BLaER1 (cell line): ENCODE measurements at regions not wholly inside any gene's neighbourhood (a gene's known extent, or its start where the extent isn't known, plus 50 kb on each side); places are given as distances from the start of the nearest gene placed in this dataset.

Source experiments
- H3K27ac ChIP-seq: shearing (Covaris generic); formaldehyde crosslinking; 2 replicates; pipeline ENCODE4 v1.8.1; 2022
- H3K27me3 ChIP-seq: shearing (Covaris generic); formaldehyde crosslinking; 2 replicates; pipeline ENCODE4 v1.8.1; 2022
- H3K36me3 ChIP-seq: shearing (Covaris generic); formaldehyde crosslinking; 2 replicates; pipeline ENCODE4 v1.8.1; 2022
- H3K4me1 ChIP-seq: shearing (Covaris generic); formaldehyde crosslinking; 2 replicates; pipeline ENCODE4 v1.8.1; 2022
- H3K4me2 ChIP-seq: shearing (Covaris generic); formaldehyde crosslinking; 2 replicates; pipeline ENCODE4 v1.8.1; 2022
- H3K4me3 ChIP-seq: shearing (Covaris generic); formaldehyde crosslinking; 2 replicates; pipeline ENCODE4 v1.8.1; 2022
- H3K9ac ChIP-seq: shearing (Covaris generic); formaldehyde crosslinking; 2 replicates; pipeline ENCODE4 v1.8.1; 2022
- H3K9me3 ChIP-seq: shearing (Covaris generic); formaldehyde crosslinking; 2 replicates; pipeline ENCODE4 v1.8.1; 2022
- H4K20me1 ChIP-seq: shearing (Covaris generic); formaldehyde crosslinking; 2 replicates; pipeline ENCODE4 v1.8.1; 2022
- Cebpa-rat ChIP-seq: shearing (Covaris generic); IDR thresholded peaks from 2 replicates; pipeline ENCODE4 v1.8.1; 2022

GRCh38 chr3:95613993-95614392 lies 1200.4 kb upstream of the EPHA6 start:
- Histone ChIP-seq H3K4me2 (no peak overlapping the region), H4K20me1 (no peaks in the 10 kb centered on the region), H3K4me3 (no peak overlapping the region), H3K9ac (no peak overlapping the region), H3K4me1 (no peaks in the 10 kb centered on the region), H3K36me3 (no peaks in the 10 kb centered on the region), H3K27ac (no peak overlapping the region), H3K9me3 (no peaks in the 10 kb centered on the region), H3K27me3 (no peaks in the 10 kb centered on the region)
- TF ChIP-seq Cebpa-rat, result no peak

GRCh38 chr3:95615592-95616310 lies 1198.6 kb upstream of the EPHA6 start:
- H3K27ac ChIP-seq, result no peak overlapping the region
- H3K27me3 ChIP-seq, result no peaks in the 10 kb centered on the region
- H3K9ac ChIP-seq, result no peak overlapping the region
- no peak for TF ChIP-seq Cebpa-rat
- no peaks in the 10 kb centered on the region for H3K9me3 ChIP-seq
- H4K20me1 ChIP-seq, result no peaks in the 10 kb centered on the region
- no peaks in the 10 kb centered on the region for H3K36me3 ChIP-seq
- H3K4me2 ChIP-seq, result no peak overlapping the region
- no peak overlapping the region for H3K4me3 ChIP-seq
- no peaks in the 10 kb centered on the region for H3K4me1 ChIP-seq

GRCh38 chr3:95626107-95626506 lies 1188.3 kb upstream of the EPHA6 start:
- Histone ChIP-seq H3K4me2 (no peak overlapping the region), H4K20me1 (no peaks in the 10 kb centered on the region), H3K4me1 (no peaks in the 10 kb centered on the region), H3K36me3 (no peaks in the 10 kb centered on the region), H3K4me3 (no peak overlapping the region), H3K9ac (no peak overlapping the region), H3K27ac (no peak overlapping the region), H3K9me3 (no peaks in the 10 kb centered on the region), H3K27me3 (no peaks in the 10 kb centered on the region)
- TF ChIP-seq Cebpa-rat, result no peak

- no peak overlapping the region for H3K4me3 ChIP-seq
- no peaks in the 10 kb centered on the region for H3K9me3 ChIP-seq
- H3K4me2 ChIP-seq, result no peak overlapping the region
- H4K20me1 ChIP-seq, result no peaks in the 10 kb centered on the region
- TF ChIP-seq Cebpa-rat, result no peak
- no peak overlapping the region for H3K27ac ChIP-seq
- no peak overlapping the region for H3K9ac ChIP-seq
- H3K27me3 ChIP-seq, result no peaks in the 10 kb centered on the region
- H3K36me3 ChIP-seq, result no peaks in the 10 kb centered on the region
- no peaks in the 10 kb centered on the region for H3K4me1 ChIP-seq
These were observed 1187.1 kb upstream of the EPHA6 start for GRCh38 chr3:95627293-95627692.

GRCh38 chr3:95627697-95628096 lies 1186.7 kb upstream of the EPHA6 start:
- Histone ChIP-seq H3K4me1 (no peaks in the 10 kb centered on the region), H3K27me3 (no peaks in the 10 kb centered on the region), H3K9ac (no peak overlapping the region), H3K4me3 (no peak overlapping the region), H3K27ac (no peak overlapping the region), H3K9me3 (no peaks in the 10 kb centered on the region), H3K36me3 (no peaks in the 10 kb centered on the region), H3K4me2 (no peak overlapping the region), H4K20me1 (no peaks in the 10 kb centered on the region)
- no peak for TF ChIP-seq Cebpa-rat

- H3K36me3 ChIP-seq, result no peaks in the 10 kb centered on the region
- no peaks in the 10 kb centered on the region for H3K4me1 ChIP-seq
- no peak overlapping the region for H3K4me2 ChIP-seq
- no peak overlapping the region for H3K9ac ChIP-seq
- H3K27ac ChIP-seq, result no peak overlapping the region
- H3K9me3 ChIP-seq, result no peaks in the 10 kb centered on the region
- no peaks in the 10 kb centered on the region for H4K20me1 ChIP-seq
- H3K4me3 ChIP-seq, result no peak overlapping the region
- TF ChIP-seq Cebpa-rat, result no peak
- H3K27me3 ChIP-seq, result no peaks in the 10 kb centered on the region
These were observed 1184.6 kb upstream of the EPHA6 start for GRCh38 chr3:95629802-95630201.

GRCh38 chr3:95645291-95645690 lies 1169.1 kb upstream of the EPHA6 start:
- Histone ChIP-seq H3K9me3 (peaks cover 20% of the 10 kb centered on the region; the same call in 1 of the 2 replicates), H3K27me3 (no peaks in the 10 kb centered on the region)

GRCh38 chr3:95654570-95655362 lies 1159.6 kb upstream of the EPHA6 start:
- H3K4me1 ChIP-seq, result no peaks in the 10 kb centered on the region
- H3K27me3 ChIP-seq, result no peaks in the 10 kb centered on the region
- TF ChIP-seq Cebpa-rat, result no peak
- H3K36me3 ChIP-seq, result no peaks in the 10 kb centered on the region
- no peak overlapping the region for H3K9ac ChIP-seq
- no peaks in the 10 kb centered on the region for H3K9me3 ChIP-seq
- no peaks in the 10 kb centered on the region for H4K20me1 ChIP-seq
- no peak overlapping the region for H3K27ac ChIP-seq
- H3K4me3 ChIP-seq, result no peak overlapping the region
- H3K4me2 ChIP-seq, result no peak overlapping the region

More at GRCh38 chr3:95645291-95645690, 1169.1 kb upstream of the EPHA6 start:
- Histone ChIP-seq H3K36me3 (no peaks in the 10 kb centered on the region), H3K9ac (no peak overlapping the region), H3K4me1 (no peaks in the 10 kb centered on the region), H3K27ac (no peak overlapping the region), H3K4me3 (no peak overlapping the region), H3K4me2 (no peak overlapping the region), H4K20me1 (no peaks in the 10 kb centered on the region)
- TF ChIP-seq Cebpa-rat, result no peak

- no peaks in the 10 kb centered on the region for H3K4me1 ChIP-seq
- no peak overlapping the region for H3K4me2 ChIP-seq
- H3K9me3 ChIP-seq, result no peaks in the 10 kb centered on the region
- no peaks in the 10 kb centered on the region for H3K27me3 ChIP-seq
- no peak overlapping the region for H3K27ac ChIP-seq
- no peak overlapping the region for H3K4me3 ChIP-seq
- H3K9ac ChIP-seq, result no peak overlapping the region
- H4K20me1 ChIP-seq, result no peaks in the 10 kb centered on the region
- TF ChIP-seq Cebpa-rat, result no peak
- no peaks in the 10 kb centered on the region for H3K36me3 ChIP-seq
These were observed 1158.9 kb upstream of the EPHA6 start for GRCh38 chr3:95655363-95655986.

GRCh38 chr3:95670765-95671164 lies 1143.6 kb upstream of the EPHA6 start:
- Histone ChIP-seq H3K27me3 (no peaks in the 10 kb centered on the region), H3K4me3 (no peak overlapping the region), H3K9me3 (no peaks in the 10 kb centered on the region), H3K4me2 (no peak overlapping the region), H3K9ac (no peak overlapping the region), H3K27ac (no peak overlapping the region), H3K36me3 (no peaks in the 10 kb centered on the region), H4K20me1 (no peaks in the 10 kb centered on the region), H3K4me1 (no peaks in the 10 kb centered on the region)
- no peak for TF ChIP-seq Cebpa-rat
